ENCODE measurements at regions not wholly inside any gene's neighbourhood (a gene's known extent, or its start where the extent isn't known, plus 50 kb on each side); places are given as distances from the start of the nearest gene placed in this dataset.

DNA sequence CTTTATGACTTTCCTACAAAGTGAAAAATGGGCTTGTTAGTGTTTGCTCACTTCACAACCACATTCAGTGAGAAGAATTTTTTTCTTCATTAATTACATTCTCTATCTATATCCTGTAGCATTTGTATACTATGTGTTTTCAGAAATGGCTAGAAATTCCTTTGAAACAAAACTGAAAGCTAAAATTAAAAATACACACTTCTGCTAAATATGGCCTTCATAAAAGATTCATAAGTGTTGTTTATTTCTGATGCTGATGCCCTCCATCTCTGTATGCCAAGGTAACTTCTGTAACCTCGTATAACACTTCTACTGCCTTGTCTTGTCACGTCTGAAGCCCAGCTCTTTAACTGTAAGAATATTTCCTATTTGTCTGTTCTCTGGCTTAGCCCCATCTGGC lies 59.8 kb downstream of the PMAIP1 start:
- H3K36me3 ChIP-seq = no peaks in the 10 kb centered on the region
- H3K27me3 ChIP-seq = no peaks in the 10 kb centered on the region
- no peak overlapping the region for H3K4me3 ChIP-seq
- no peak for DNase-seq (ENCODE audit: low read depth in 1 of 2, low spot score in 1 of 2)
- no peak overlapping the region for H3K27ac ChIP-seq
- H3K9me3 ChIP-seq (ENCODE audit: low read depth) = no peaks in the 10 kb centered on the region
- H3K4me1 ChIP-seq (ENCODE audit: low read depth) = peaks cover 12% of the 10 kb centered on the region
- TF ChIP-seq, protein P1, sequence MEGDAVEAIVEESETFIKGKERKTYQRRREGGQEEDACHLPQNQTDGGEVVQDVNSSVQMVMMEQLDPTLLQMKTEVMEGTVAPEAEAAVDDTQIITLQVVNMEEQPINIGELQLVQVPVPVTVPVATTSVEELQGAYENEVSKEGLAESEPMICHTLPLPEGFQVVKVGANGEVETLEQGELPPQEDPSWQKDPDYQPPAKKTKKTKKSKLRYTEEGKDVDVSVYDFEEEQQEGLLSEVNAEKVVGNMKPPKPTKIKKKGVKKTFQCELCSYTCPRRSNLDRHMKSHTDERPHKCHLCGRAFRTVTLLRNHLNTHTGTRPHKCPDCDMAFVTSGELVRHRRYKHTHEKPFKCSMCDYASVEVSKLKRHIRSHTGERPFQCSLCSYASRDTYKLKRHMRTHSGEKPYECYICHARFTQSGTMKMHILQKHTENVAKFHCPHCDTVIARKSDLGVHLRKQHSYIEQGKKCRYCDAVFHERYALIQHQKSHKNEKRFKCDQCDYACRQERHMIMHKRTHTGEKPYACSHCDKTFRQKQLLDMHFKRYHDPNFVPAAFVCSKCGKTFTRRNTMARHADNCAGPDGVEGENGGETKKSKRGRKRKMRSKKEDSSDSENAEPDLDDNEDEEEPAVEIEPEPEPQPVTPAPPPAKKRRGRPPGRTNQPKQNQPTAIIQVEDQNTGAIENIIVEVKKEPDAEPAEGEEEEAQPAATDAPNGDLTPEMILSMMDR (IDR thresholded peaks at IDR 0.05; ENCODE audit: low read depth, low read length) = no peak

DNA sequence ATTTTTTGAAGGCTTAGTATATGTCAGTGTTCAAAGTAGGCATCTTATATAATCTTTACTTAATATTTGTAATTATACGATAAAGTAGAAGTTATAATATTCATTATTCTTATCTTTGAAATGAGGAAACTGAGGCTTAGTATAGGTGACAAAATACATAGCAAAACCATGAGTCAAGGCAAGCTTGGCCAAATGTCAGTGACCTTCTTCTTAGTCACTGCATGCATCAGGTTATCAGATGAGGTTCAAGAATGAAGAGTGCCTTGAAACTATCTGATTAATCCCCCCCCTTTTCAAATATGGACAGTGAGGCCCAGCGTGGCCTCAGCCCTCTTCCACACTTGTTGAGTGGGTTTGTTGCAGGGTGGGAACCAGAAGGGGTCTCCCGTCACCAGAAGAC lies 59.3 kb downstream of the PMAIP1 start:
- H3K4me3 ChIP-seq = no peak overlapping the region
- DNase-seq (ENCODE audit: low read depth in 1 of 2, low spot score in 1 of 2) = no peak
- H3K4me1 ChIP-seq (ENCODE audit: low read depth) = peaks cover 12% of the 10 kb centered on the region
- no peaks in the 10 kb centered on the region for H3K27me3 ChIP-seq
- TF ChIP-seq, protein P1 (IDR thresholded peaks at IDR 0.05; ENCODE audit: low read depth, low read length) = no peak
- no peak overlapping the region for H3K27ac ChIP-seq
- no peaks in the 10 kb centered on the region for H3K9me3 ChIP-seq (ENCODE audit: low read depth)
- H3K36me3 ChIP-seq = no peaks in the 10 kb centered on the region

DNA sequence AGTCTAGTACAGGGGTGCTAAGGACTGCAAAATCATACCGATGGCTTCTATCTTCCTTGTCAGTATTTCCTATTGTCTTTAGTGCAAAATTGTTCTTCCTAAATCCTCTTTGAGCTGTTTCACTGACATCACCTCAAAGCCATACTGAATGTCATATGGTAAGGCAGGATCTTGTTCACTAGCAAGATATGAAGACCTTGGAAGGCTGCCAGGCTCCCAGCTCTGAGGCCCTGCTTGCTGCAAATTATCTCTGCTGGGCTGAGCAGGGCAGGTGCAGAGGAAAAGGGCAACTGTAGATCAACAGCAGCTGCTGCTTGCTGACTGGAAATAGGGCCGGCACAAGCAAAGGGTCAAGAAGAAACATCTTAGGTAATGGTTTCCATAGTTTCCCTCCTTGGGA lies 58.2 kb downstream of the PMAIP1 start:
- Histone ChIP-seq H3K9me3 (ENCODE audit: low read depth) (no peaks in the 10 kb centered on the region), H3K4me1 (ENCODE audit: low read depth) (peaks cover 12% of the 10 kb centered on the region), H3K27me3 (no peaks in the 10 kb centered on the region), H3K27ac (peak overlapping the region; percentile 58), H3K4me3 (no peak overlapping the region), H3K36me3 (no peaks in the 10 kb centered on the region)
- TF ChIP-seq, protein P1 (IDR thresholded peaks at IDR 0.05; ENCODE audit: low read depth, low read length) = no peak
- peak; percentile 48 to 96 for DNase-seq (ENCODE audit: low read depth in 1 of 2, low spot score in 1 of 2)

DNA sequence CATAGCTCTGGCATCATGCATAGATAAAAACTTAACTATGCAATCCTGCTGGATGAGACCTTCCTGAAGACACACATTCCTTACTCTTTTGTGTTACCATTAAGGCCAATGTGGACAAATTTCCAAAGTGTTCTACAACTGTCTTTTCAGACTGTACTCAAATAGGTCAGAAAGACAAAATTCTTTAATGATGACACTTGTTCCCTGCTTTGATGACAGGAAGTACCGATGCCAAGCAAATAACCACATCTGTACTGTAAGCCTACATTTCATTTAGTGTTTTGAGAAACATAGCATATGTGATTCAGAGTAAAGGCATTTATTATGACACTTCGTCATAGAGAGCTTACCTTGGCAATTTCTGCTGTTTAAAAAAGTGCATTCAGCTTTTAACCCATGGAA lies 55.0 kb downstream of the PMAIP1 start:
- Histone ChIP-seq H3K9me3 (ENCODE audit: low read depth) (no peaks in the 10 kb centered on the region), H3K27ac (no peak overlapping the region), H3K36me3 (no peaks in the 10 kb centered on the region), H3K4me1 (ENCODE audit: low read depth) (peaks cover 12% of the 10 kb centered on the region), H3K4me3 (no peak overlapping the region), H3K27me3 (no peaks in the 10 kb centered on the region)
- TF ChIP-seq, protein P1 (IDR thresholded peaks at IDR 0.05; ENCODE audit: low read depth, low read length) = no peak
- peak in 1 of 2 donors; percentile 25 for DNase-seq (ENCODE audit: low read depth in 1 of 2, low spot score in 1 of 2)

DNA sequence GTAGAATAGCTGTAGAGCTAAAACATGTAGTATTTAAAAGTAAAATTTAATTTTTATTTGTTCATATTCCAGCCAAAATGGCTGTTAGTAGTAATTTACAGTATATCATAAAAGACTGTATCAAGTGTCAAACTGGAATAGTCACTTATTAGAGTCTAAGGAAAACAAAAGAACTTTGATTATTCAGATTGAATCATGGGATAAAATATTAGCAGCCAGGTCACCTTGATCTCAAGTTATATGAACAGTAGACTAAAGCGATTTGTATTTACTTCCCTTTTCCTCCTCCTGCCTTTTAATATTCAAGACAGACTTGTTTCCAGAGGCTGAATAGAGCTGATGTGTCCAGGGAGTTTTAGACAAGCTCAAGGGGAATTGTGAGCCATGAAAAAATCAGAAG lies 54.4 kb downstream of the PMAIP1 start:
- H3K27ac ChIP-seq = no peak overlapping the region

More for the DNA sequence above, 54.4 kb downstream of the PMAIP1 start:
- no peaks in the 10 kb centered on the region for H3K9me3 ChIP-seq (ENCODE audit: low read depth)
- peaks cover 12% of the 10 kb centered on the region for H3K4me1 ChIP-seq (ENCODE audit: low read depth)
- TF ChIP-seq, protein P1 (IDR thresholded peaks at IDR 0.05; ENCODE audit: low read depth, low read length) = no peak
- no peaks in the 10 kb centered on the region for H3K36me3 ChIP-seq
- DNase-seq (ENCODE audit: low read depth in 1 of 2, low spot score in 1 of 2) = no peak
- H3K27me3 ChIP-seq = no peaks in the 10 kb centered on the region
- H3K4me3 ChIP-seq = no peak overlapping the region

Data from cardiac muscle cell (in vitro differentiated cells and primary cell).